ENCODE measurements at regions not wholly inside any gene's neighbourhood (a gene's known extent, or its start where the extent isn't known, plus 50 kb on each side); places are given as distances from the start of the nearest gene placed in this dataset.

GRCh38 chr6:15977050-15977449, 151.8 kb upstream of the MYLIP start:
- Histone ChIP-seq H3K27ac (ENCODE audit: low read depth in 1 of 2, low read length in 2 of 2) (no peak overlapping the region), H3K79me2 (ENCODE audit: insufficient read depth, low read length) (no peaks in the 10 kb centered on the region), H3K4me3 (replicated peaks in 1 of 3; ENCODE audit: low read depth in 2 of 3, low read length in 3 of 3) (no peak overlapping the region), H3K27me3 (ENCODE audit: control insufficient read depth in 2 of 2, insufficient read depth in 2 of 2, low read length in 2 of 2) (no peaks in the 10 kb centered on the region), H3K4me1 (ENCODE audit: control insufficient read depth in 1 of 2, insufficient read depth in 2 of 2, low read length in 2 of 2) (no peaks in the 10 kb centered on the region), H3K36me3 (replicated peaks in 1 of 2; ENCODE audit: control insufficient read depth in 1 of 2, insufficient read depth in 2 of 2, low read length in 2 of 2) (no peaks in the 10 kb centered on the region), H2AFZ (ENCODE audit: insufficient read depth, low read depth, low read length, poor library complexity, severe bottlenecking) (no peak overlapping the region), H3K9ac (ENCODE audit: insufficient read depth, low read length, poor library complexity, severe bottlenecking) (no peak overlapping the region), H3K4me2 (replicated peaks; ENCODE audit: extremely low read depth, low read length, poor library complexity, severe bottlenecking) (no peak overlapping the region), H4K20me1 (ENCODE audit: insufficient read depth, low read length) (no peaks in the 10 kb centered on the region), H3K9me3 (replicated peaks in 1 of 2; ENCODE audit: control insufficient read depth in 1 of 2, insufficient read depth in 1 of 2, low read length in 2 of 2) (peaks cover 10 to 11% of the 10 kb centered on the region in 2 donors)
- no peak for TF ChIP-seq CTCF (IDR thresholded peaks at IDR 0.05)
- no peak for DNase-seq
- Mint-ChIP-seq H3K4me3 (no peak overlapping the region), H3K9me3 (peaks cover 10 to 17% (median 14%) of the 10 kb centered on the region in 7 donors), H3K4me1 (peaks cover 4% of the 10 kb centered on the region), H3K27me3 (ENCODE audit: low read depth in 3 of 3) (peaks cover 0 to 2% (median 0%) of the 10 kb centered on the region in 3 donors), H3K27ac (no peak overlapping the region), H3K36me3 (peaks cover 2 to 3% of the 10 kb centered on the region in 2 donors)
- 100% methylated on average over 1 of the region's 2 CpGs for WGBS (ENCODE audit: insufficient coverage)
- intact Hi-C loops (cut with micrococcal nuclease), result no loop called here

GRCh38 chr6:15974817-15975216, 154.1 kb upstream of the MYLIP start:
- no peaks in the 10 kb centered on the region for H3K27me3 ChIP-seq (ENCODE audit: control insufficient read depth in 2 of 2, insufficient read depth in 2 of 2, low read length in 2 of 2)
- peaks cover 10 to 11% of the 10 kb centered on the region in 2 donors for H3K9me3 ChIP-seq (replicated peaks in 1 of 2; ENCODE audit: control insufficient read depth in 1 of 2, insufficient read depth in 1 of 2, low read length in 2 of 2)
- Mint-ChIP-seq H3K27me3 (ENCODE audit: low read depth in 3 of 3) (no peaks in the 10 kb centered on the region), H3K27ac (no peak overlapping the region), H3K4me3 (no peak overlapping the region), H3K36me3 (peaks cover 2 to 3% of the 10 kb centered on the region in 2 donors), H3K4me1 (peaks cover 4% of the 10 kb centered on the region), H3K9me3 (peaks cover 10 to 17% (median 14%) of the 10 kb centered on the region in 7 donors)
- H2AFZ ChIP-seq (ENCODE audit: insufficient read depth, low read depth, low read length, poor library complexity, severe bottlenecking), result no peak overlapping the region
- no peaks in the 10 kb centered on the region for H3K79me2 ChIP-seq (ENCODE audit: insufficient read depth, low read length)
- H3K27ac ChIP-seq (ENCODE audit: low read depth in 1 of 2, low read length in 2 of 2), result no peak overlapping the region
- no peaks in the 10 kb centered on the region for H3K36me3 ChIP-seq (replicated peaks in 1 of 2; ENCODE audit: control insufficient read depth in 1 of 2, insufficient read depth in 2 of 2, low read length in 2 of 2)
- intact Hi-C loops (cut with micrococcal nuclease), result no loop called here
- no peak overlapping the region for H3K4me3 ChIP-seq (replicated peaks in 1 of 3; ENCODE audit: low read depth in 2 of 3, low read length in 3 of 3)
- no peaks in the 10 kb centered on the region for H3K4me1 ChIP-seq (ENCODE audit: control insufficient read depth in 1 of 2, insufficient read depth in 2 of 2, low read length in 2 of 2)
- no peak overlapping the region for H3K9ac ChIP-seq (ENCODE audit: insufficient read depth, low read length, poor library complexity, severe bottlenecking)
- no peak for TF ChIP-seq CTCF (IDR thresholded peaks at IDR 0.05)
- no peaks in the 10 kb centered on the region for H4K20me1 ChIP-seq (ENCODE audit: insufficient read depth, low read length)
- no peak overlapping the region for H3K4me2 ChIP-seq (replicated peaks; ENCODE audit: extremely low read depth, low read length, poor library complexity, severe bottlenecking)
- no peak for DNase-seq
- WGBS (ENCODE audit: insufficient coverage), result 100% methylated on average over 2 of the region's 2 CpGs

Measured in CD14-positive monocyte (primary cell).